GM12864 (cell line): ENCODE measurements at regions not wholly inside any gene's neighbourhood (a gene's known extent, or its start where the extent isn't known, plus 50 kb on each side); places are given as distances from the start of the nearest gene placed in this dataset.
"Not testable (repeated sequence)": the region's sequence is repeated elsewhere in the genome, so short reads cannot be mapped to it uniquely, and the experiment has no call there.

Experiments used
- DNase-seq: peaks from one replicate; pipeline ENCODE4 v3.0.0-alpha.2; 2011; ENCODE audit warnings: low read depth
- H3K4me3 ChIP-seq: 2 replicates; pipeline ENCODE4 v1.5.1; 2011; ENCODE audit warnings: mild to moderate bottlenecking, low read depth, low read length, control low read depth
- TF ChIP-seq, protein P1 (sequence below): IDR thresholded peaks from 2 replicates; pipeline ENCODE4 v1.5.1; 2011; ENCODE audit warnings: low read depth, mild to moderate bottlenecking, moderate library complexity, low read length, control low read depth, inconsistent platforms; ENCODE audit errors: missing control alignments

DNA sequence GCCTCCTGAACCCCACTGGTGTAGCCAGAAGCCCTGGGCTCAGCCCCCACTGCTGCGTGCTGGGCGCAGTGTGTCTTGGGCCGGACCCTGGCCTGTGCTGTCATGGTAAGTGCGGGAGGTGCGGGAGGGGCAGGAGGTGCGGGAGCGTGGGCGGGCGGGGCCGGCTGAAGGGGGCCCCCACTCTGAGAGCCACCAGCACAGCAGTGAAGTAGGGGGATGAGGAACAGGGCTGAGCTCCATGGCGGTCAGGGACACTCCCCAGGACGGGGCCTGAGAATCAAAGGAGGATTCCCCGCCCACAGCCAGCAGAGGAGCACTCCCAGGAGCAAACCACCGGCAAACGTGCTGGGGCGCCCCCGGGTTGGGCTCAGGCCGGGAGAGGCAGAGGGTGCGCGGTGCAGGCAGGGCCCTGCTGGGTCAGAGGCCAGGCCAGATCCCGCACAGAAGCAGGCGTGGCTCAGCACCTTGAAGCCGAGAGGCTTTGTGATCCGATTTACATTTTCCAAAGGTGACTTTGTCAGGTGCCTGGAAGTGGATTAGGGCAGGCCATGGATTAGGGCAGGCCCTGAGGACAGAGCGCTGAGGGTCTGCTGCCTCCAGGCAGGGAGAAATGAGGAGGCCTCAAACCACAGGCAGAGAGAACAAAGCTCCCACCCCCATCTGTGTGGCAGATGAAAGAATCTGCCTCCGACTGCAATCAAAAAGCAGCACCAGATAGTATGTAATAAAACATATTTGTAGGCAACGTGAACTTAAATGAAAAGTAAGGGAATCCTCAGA, 152.0 kb upstream of the RAB6C start:
- TF ChIP-seq, protein P1, sequence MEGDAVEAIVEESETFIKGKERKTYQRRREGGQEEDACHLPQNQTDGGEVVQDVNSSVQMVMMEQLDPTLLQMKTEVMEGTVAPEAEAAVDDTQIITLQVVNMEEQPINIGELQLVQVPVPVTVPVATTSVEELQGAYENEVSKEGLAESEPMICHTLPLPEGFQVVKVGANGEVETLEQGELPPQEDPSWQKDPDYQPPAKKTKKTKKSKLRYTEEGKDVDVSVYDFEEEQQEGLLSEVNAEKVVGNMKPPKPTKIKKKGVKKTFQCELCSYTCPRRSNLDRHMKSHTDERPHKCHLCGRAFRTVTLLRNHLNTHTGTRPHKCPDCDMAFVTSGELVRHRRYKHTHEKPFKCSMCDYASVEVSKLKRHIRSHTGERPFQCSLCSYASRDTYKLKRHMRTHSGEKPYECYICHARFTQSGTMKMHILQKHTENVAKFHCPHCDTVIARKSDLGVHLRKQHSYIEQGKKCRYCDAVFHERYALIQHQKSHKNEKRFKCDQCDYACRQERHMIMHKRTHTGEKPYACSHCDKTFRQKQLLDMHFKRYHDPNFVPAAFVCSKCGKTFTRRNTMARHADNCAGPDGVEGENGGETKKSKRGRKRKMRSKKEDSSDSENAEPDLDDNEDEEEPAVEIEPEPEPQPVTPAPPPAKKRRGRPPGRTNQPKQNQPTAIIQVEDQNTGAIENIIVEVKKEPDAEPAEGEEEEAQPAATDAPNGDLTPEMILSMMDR: no peak
- DNase-seq: no peak
- no peak overlapping the region for H3K4me3 ChIP-seq

DNA sequence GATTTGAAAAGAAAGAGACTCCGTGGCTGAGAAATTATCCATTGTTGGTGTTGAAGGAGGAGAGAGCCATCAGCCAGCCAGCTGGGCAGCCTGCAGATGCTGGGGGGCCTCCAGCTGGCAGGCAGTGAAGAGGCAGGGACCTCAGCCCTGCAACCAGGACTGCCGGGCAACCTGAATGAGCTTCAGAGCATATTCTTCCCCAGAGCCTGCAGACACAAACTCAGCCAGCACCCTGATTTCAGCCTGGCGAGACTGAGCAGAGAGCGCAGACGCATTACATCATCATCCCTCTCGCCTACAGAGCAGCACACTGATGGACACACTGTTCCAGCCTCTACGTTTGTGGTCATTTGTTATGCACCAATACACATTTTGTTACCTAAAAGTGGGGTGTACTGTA, 150.7 kb upstream of the RAB6C start:
- DNase-seq: no peak
- TF ChIP-seq, protein P1: no peak
- H3K4me3 ChIP-seq: no peak overlapping the region

DNA sequence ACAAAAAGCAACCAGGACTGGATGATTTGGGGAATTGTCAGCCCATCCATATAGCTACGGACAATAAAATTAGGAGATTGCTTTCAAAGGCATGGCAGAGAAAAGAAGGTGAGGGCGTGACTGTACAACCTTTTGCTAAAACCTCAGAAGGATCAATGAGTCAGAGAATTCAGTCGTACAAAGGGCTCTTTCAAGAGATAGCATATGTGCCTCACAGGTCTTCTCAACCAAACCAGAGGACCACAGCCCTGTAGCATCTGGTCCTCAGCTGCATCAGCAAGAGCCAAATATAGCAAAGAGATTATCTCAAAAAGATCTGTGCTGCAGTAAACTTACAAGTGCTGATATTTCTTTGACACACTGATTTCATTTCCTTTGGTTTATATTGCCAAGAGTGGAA, 149.9 kb upstream of the RAB6C start:
- TF ChIP-seq, protein P1: no peak
- H3K4me3 ChIP-seq: no peak overlapping the region
- DNase-seq: no peak

DNA sequence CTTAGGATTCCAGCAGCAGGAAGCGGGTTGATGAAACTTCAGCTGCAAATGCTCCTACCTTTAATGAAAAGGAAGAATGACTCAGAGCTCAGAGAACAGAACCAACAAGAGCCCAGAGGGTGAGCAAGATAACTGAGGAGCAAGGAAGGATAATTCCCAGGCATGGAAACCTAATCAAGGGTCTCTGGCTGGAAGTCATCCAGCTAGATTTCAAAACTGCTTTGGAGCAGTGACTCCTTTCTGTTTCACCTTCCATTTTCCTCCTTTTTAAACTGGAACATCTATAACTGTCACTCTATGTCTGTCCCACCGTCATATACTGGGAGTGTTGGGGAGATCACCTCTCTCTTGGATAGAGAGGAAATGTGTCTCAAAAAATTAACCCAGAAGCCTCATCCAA, 148.4 kb upstream of the RAB6C start:
- H3K4me3 ChIP-seq: no peak overlapping the region
- DNase-seq: no peak
- TF ChIP-seq, protein P1: no peak

DNA sequence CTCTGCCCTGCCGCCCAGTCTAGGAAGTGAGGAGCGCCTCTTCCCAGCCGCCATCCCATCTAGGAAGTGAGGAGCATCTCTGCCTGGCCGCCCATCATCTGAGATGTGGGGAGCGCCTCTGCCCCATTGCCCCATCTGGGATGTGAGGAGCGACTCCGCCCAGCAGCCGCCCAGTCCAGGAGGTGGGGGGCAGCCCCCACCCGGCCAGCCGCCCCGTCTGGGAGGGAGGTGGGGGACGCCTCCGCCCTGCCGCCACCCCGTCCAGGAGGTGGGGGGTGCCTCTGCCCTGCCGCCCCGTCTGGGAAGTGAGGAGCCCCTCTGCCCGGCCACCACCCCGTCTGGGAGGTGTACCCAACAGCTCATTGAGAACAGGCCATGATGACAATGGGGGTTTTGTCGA, 146.0 kb upstream of the RAB6C start:
- DNase-seq, H3K4me3 ChIP-seq: not testable (repeated sequence)

DNA sequence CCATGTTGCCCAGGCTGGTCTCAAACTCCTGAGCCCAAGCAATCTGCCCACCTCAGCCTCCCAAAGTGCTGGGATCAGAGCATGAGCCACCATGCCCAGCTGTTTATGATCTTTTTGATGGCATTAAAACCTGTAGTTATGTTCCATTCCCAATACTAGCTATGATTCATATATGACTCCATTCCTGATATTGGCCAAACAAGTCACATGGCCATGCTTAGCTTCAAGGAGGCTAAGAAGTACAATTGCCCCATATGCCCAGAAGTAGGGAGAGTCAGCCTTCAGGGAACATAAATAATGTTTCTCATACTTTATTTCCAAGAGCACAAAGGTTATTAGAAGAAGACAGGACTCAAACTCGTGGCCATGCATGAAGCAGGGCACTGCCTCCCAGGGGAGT, 132.4 kb upstream of the RAB6C start:
- no peak overlapping the region for H3K4me3 ChIP-seq
- no peak for DNase-seq
- TF ChIP-seq, protein P1: no peak

DNA sequence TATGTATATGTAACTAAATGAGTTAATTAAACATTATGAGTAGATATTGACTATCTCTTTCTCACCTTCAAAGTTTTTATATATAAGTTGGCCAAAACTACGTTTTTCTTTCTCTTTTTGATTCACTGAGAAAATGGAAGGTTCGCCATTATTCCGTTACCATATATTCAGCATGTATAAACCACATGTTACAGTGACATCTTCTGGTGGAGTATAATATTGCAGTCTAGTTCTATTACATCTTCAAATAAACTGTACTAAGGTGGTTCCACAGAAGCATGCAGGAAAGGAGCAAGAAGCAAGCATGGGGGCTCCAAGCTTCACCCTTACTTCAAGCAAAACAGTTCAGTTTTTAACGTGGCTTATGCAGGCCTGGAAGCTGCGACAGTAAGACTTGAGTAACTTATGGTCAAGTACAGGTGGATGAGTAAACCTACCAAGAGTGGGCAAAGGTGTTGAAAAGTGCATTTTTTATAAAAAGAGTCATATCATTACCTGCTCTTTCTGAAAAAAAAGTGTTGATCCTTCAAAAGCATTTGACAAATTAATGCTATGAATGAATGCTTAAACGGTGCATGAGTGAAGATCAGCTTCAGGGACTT, 129.8 kb upstream of the RAB6C start:
- H3K4me3 ChIP-seq: no peak overlapping the region
- TF ChIP-seq, protein P1: peak; percentile 50
- peak; percentile 46 for DNase-seq
